Lower lobe of right lung (tissue), 2 donors: ENCODE measurements at regions not wholly inside any gene's neighbourhood (a gene's known extent, or its start where the extent isn't known, plus 50 kb on each side); places are given as distances from the start of the nearest gene placed in this dataset.

Experiments
- ATAC-seq, 2 donors: fragments of 200-7000 bp; cut with Tn5 transposase; one replicate each; pipeline ENCODE4 v1.9.1; 2020 to 2022; ENCODE audit warnings: mild to moderate bottlenecking in 2 of 2, moderate library complexity in 2 of 2
- DNase-seq: peaks from one replicate; pipeline ENCODE4 v3.0.0-alpha.2; 2020
- H3K27ac ChIP-seq: fragments of 200-600 bp; one replicate; pipeline ENCODE4 v1.8.0; 2022
- H3K27me3 ChIP-seq: fragments of 200-600 bp; one replicate; pipeline ENCODE4 v1.8.0; 2022; ENCODE audit warnings: low read depth
- H3K36me3 ChIP-seq: fragments of 200-600 bp; one replicate; pipeline ENCODE4 v1.8.0; 2022; ENCODE audit warnings: mild to moderate bottlenecking
- H3K4me1 ChIP-seq: fragments of 200-600 bp; one replicate; pipeline ENCODE4 v1.8.0; 2022
- H3K4me3 ChIP-seq: fragments of 200-600 bp; one replicate; pipeline ENCODE4 v1.8.0; 2022; ENCODE audit warnings: mild to moderate bottlenecking
- H3K9me3 ChIP-seq: fragments of 200-600 bp; one replicate; pipeline ENCODE4 v1.8.0; 2022
- intact Hi-C: fragments of 100-400 bp; cut with DNase I; formaldehyde crosslinking; loops from one replicate; pipeline ENCODE4 v1.11.0; 2022
- TF ChIP-seq, protein P1 (sequence below): fragments of 200-600 bp; IDR thresholded peaks from one replicate; pipeline ENCODE4 v1.8.0; 2022; ENCODE audit warnings: antibody characterized with exemption, mild to moderate bottlenecking
- donor health status: DM: no; HTN: yes; CAD: no; lungs with severe emphysema.

DNA sequence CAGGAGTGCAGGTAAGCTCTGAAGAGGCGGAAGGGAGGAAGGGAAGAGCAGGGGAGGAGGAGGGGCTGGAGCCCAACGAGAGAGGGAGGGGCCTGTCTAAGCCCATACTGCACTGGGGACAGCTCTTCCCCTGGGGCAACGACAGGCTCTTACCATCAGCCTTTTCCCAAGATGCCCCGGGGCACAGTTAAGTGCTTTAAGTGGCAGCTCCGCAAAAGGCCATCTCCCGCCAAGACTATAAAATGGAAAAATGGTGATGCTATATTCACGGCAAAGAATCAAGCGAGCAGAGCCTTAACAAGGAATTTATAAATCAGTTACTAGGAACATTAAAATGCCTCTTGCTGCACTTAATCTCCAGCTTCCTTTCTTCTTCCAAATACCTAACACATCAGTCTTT lies 110.2 kb upstream of the NLRP1 start:
- peaks cover 19% of the 10 kb centered on the region for H3K27me3 ChIP-seq
- intact Hi-C loops: no loop called here

DNA sequence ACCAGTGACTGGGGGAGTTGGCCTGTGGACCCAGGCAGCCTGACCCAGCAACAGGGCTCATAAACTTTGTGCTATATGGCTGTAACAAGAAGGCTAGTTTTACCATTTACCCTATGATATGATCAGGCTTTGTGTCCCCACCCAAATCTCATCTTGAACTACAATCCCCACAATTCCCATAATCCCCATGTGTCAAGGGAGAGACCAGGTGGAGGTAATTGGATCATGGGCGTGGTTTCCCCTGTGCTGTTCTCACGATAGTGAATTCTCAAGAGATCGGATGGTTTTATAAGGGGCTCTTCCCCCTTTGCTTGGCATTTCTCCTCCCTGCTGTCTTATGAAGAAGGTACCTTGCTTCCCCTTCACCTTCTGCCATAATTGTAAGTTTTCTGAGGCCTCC lies 111.2 kb upstream of the NLRP1 start:
- Histone ChIP-seq H3K4me3 (no peak overlapping the region), H3K4me1 (no peaks in the 10 kb centered on the region), H3K36me3 (no peaks in the 10 kb centered on the region), H3K27ac (no peak overlapping the region), H3K27me3 (peaks cover 27% of the 10 kb centered on the region), H3K9me3 (no peaks in the 10 kb centered on the region)
- no peak for ATAC-seq
- intact Hi-C loops: no loop called here
- no peak for DNase-seq
- TF ChIP-seq, protein P1, sequence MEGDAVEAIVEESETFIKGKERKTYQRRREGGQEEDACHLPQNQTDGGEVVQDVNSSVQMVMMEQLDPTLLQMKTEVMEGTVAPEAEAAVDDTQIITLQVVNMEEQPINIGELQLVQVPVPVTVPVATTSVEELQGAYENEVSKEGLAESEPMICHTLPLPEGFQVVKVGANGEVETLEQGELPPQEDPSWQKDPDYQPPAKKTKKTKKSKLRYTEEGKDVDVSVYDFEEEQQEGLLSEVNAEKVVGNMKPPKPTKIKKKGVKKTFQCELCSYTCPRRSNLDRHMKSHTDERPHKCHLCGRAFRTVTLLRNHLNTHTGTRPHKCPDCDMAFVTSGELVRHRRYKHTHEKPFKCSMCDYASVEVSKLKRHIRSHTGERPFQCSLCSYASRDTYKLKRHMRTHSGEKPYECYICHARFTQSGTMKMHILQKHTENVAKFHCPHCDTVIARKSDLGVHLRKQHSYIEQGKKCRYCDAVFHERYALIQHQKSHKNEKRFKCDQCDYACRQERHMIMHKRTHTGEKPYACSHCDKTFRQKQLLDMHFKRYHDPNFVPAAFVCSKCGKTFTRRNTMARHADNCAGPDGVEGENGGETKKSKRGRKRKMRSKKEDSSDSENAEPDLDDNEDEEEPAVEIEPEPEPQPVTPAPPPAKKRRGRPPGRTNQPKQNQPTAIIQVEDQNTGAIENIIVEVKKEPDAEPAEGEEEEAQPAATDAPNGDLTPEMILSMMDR: no peak

More for the DNA sequence above, 110.2 kb upstream of the NLRP1 start:
- H3K4me3 ChIP-seq: no peak overlapping the region
- H3K36me3 ChIP-seq: no peaks in the 10 kb centered on the region
- DNase-seq (no peak), ATAC-seq (peak in 1 of 2 donors; percentile 41)
- TF ChIP-seq, protein P1: no peak
- no peak overlapping the region for H3K27ac ChIP-seq
- H3K9me3 ChIP-seq: no peaks in the 10 kb centered on the region
- no peaks in the 10 kb centered on the region for H3K4me1 ChIP-seq

DNA sequence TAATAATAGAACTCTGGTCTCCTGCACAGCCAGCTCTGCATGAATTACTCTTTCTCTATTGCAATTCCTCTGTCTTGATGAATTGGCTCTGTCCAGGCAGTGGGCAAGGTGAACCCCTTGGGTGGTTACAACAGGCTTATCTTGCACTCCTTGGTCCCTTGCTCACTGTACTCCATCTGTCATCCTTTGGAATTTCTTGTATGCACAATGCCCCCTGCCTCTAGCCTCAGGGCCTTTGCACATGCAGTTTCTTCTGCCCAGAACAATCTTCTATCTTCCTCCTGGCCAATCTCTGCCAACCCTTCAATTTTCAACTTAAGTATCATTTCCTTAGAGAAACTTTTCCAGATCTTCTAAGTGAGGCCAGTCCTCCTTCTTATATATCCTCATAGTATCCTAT lies 114.7 kb upstream of the NLRP1 start:
- no peaks in the 10 kb centered on the region for H3K36me3 ChIP-seq
- no peak for ATAC-seq
- no peak overlapping the region for H3K27ac ChIP-seq
- TF ChIP-seq, protein P1: no peak
- DNase-seq: no peak
- no peaks in the 10 kb centered on the region for H3K9me3 ChIP-seq
- no peak overlapping the region for H3K4me3 ChIP-seq
- no peaks in the 10 kb centered on the region for H3K4me1 ChIP-seq
- peaks cover 35% of the 10 kb centered on the region for H3K27me3 ChIP-seq
- intact Hi-C loops: no loop called here

DNA sequence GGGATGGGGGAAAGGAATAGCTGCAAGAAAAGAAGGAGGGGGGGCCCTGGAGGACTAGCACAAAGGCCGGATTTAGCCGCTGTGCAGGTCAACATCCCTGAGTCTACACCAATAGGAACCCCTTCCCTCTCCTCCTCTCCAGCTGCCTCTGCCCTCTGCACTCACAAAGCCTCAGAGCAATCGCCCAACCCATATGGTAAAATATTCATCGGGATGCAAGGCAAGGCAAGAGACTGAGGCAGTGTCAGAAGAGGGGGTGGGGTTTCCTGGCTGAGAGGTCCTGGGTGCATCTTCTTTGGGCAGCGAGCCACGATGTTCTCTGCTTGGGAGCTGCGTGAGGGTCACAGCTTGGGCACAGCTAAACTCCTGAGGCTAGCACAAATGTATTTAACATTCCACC lies 115.5 kb upstream of the NLRP1 start:
- intact Hi-C loops: no loop called here
- DNase-seq (no peak), ATAC-seq (no peak)
- Histone ChIP-seq H3K9me3 (no peaks in the 10 kb centered on the region), H3K4me1 (no peaks in the 10 kb centered on the region), H3K27me3 (peaks cover 35% of the 10 kb centered on the region), H3K36me3 (no peaks in the 10 kb centered on the region), H3K4me3 (no peak overlapping the region), H3K27ac (no peak overlapping the region)
- TF ChIP-seq, protein P1: no peak

DNA sequence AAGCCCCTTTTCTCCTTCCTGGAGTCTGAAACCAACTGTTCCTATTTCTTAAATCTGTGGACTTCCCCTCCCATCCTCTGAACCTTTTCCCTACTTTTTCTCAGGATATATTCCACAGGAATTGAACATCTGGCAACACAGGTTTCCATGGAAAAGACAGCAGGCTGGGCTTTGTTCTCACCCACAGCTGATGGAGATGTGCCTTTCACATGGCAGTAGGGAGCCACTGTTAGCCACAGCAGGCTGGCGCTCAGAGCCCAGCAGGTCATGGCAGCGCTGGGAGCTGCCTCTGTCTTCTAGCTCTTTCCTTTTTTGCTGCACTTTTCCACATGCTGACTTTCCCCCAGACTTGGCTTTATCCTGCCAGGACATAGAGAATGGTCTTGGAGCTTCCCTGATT lies 116.4 kb upstream of the NLRP1 start:
- H3K36me3 ChIP-seq: no peaks in the 10 kb centered on the region
- no peaks in the 10 kb centered on the region for H3K4me1 ChIP-seq
- no peak overlapping the region for H3K4me3 ChIP-seq
- peaks cover 29% of the 10 kb centered on the region for H3K27me3 ChIP-seq
- H3K9me3 ChIP-seq: no peaks in the 10 kb centered on the region
- no peak for DNase-seq
- intact Hi-C loops: no loop called here
- ATAC-seq: no peak
- TF ChIP-seq, protein P1: no peak
- H3K27ac ChIP-seq: no peak overlapping the region

DNA sequence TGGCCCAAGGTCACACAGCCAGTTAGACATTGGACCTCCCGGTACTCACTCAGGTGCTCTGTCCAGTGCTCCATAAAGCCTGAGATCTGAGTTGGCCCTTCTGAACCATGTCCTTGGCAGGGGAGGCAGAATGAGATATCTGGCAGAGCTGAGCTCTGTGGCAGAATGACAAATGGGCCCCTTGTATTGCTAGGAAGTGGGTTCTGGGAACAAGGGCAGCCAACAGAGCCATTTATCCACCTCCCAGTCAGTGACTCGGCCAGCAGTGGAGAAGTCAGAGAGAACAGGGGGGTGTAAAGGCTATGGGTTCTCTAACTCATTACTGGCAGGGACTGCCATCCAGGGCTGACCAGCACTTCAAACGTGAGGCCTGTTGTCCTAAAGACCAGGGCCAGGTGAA lies 117.1 kb upstream of the NLRP1 start:
- Histone ChIP-seq H3K36me3 (no peaks in the 10 kb centered on the region), H3K27me3 (peaks cover 23% of the 10 kb centered on the region), H3K9me3 (no peaks in the 10 kb centered on the region), H3K27ac (no peak overlapping the region), H3K4me1 (no peaks in the 10 kb centered on the region), H3K4me3 (no peak overlapping the region)
- TF ChIP-seq, protein P1: no peak
- DNase-seq (no peak), ATAC-seq (no peak)
- intact Hi-C loops: no loop called here
